ENCODE measurements at regions not wholly inside any gene's neighbourhood (a gene's known extent, or its start where the extent isn't known, plus 50 kb on each side); places are given as distances from the start of the nearest gene placed in this dataset.

DNA sequence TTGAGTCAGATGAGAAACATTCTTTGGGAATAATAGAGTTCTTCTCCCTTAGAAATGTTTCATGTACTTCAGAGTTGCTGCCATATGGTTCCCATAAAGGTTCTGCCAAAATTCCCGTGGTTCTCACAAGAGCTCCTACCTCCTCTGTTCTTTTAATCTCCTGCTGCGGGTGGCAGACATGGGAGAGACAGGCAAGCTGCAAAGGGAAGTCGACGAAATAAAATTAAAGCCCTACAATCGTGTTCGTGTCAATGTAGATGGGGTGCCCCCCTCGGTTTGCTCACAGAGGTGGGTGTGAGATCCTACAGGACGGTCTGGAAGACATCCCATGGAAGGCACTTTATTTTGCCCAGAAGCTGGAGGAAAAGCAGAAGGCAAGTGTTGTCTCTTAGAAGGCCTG is 276.0 kb downstream of the RWDD3 start:
- TF ChIP-seq, protein P1, sequence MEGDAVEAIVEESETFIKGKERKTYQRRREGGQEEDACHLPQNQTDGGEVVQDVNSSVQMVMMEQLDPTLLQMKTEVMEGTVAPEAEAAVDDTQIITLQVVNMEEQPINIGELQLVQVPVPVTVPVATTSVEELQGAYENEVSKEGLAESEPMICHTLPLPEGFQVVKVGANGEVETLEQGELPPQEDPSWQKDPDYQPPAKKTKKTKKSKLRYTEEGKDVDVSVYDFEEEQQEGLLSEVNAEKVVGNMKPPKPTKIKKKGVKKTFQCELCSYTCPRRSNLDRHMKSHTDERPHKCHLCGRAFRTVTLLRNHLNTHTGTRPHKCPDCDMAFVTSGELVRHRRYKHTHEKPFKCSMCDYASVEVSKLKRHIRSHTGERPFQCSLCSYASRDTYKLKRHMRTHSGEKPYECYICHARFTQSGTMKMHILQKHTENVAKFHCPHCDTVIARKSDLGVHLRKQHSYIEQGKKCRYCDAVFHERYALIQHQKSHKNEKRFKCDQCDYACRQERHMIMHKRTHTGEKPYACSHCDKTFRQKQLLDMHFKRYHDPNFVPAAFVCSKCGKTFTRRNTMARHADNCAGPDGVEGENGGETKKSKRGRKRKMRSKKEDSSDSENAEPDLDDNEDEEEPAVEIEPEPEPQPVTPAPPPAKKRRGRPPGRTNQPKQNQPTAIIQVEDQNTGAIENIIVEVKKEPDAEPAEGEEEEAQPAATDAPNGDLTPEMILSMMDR (IDR thresholded peaks at IDR 0.05 in 4 of 5, conservative IDR thresholded peaks at IDR 0.05 in 1 of 5): no peak
- TF ChIP-seq POLR2A (IDR thresholded peaks at IDR 0.05): no peak

All from gastrocnemius medialis (tissue), 4 donors.